Mucosa of gallbladder (tissue), 1 donor: ENCODE measurements at regions not wholly inside any gene's neighbourhood (a gene's known extent, or its start where the extent isn't known, plus 50 kb on each side); places are given as distances from the start of the nearest gene placed in this dataset.

ENCODE experiments used
- DNase-seq: peaks from one replicate; pipeline ENCODE4 v3.0.0-alpha.2; 2020; ENCODE audit warnings: low spot score
- donor health status: DM: no; HTN: no; CAD: no.

- no peak for DNase-seq
Measured at GRCh38 chr4:14552119-14552518, 450.2 kb upstream of the CPEB2 start.

- no peak for DNase-seq
Measured at GRCh38 chr4:14559646-14560045, 442.6 kb upstream of the CPEB2 start.

- DNase-seq: no peak
Measured at GRCh38 chr4:14560577-14560976, 441.7 kb upstream of the CPEB2 start.

- DNase-seq: no peak
Measured at GRCh38 chr4:14562901-14563300, 439.4 kb upstream of the CPEB2 start.

GRCh38 chr4:14564281-14564680, 438.0 kb upstream of the CPEB2 start:
- no peak for DNase-seq

GRCh38 chr4:14566518-14566917, 435.8 kb upstream of the CPEB2 start:
- no peak for DNase-seq

- no peak for DNase-seq
Measured at GRCh38 chr4:14568351-14568750, 433.9 kb upstream of the CPEB2 start.

- DNase-seq: no peak
Measured at GRCh38 chr4:14575289-14575688, 427.0 kb upstream of the CPEB2 start.

- no peak for DNase-seq
Measured at GRCh38 chr4:14575919-14576318, 426.4 kb upstream of the CPEB2 start.

- no peak for DNase-seq
Measured at GRCh38 chr4:14580061-14580460, 422.2 kb upstream of the CPEB2 start.

GRCh38 chr4:14581741-14582140, 420.5 kb upstream of the CPEB2 start:
- no peak for DNase-seq

GRCh38 chr4:14582677-14583076, 419.6 kb upstream of the CPEB2 start:
- no peak for DNase-seq

- no peak for DNase-seq
Measured at GRCh38 chr4:14583331-14583730, 418.9 kb upstream of the CPEB2 start.

GRCh38 chr4:14583752-14584151, 418.5 kb upstream of the CPEB2 start:
- DNase-seq: no peak

GRCh38 chr4:14592950-14593349, 409.3 kb upstream of the CPEB2 start:
- DNase-seq: no peak

GRCh38 chr4:14596028-14596427, 406.3 kb upstream of the CPEB2 start:
- DNase-seq: no peak

- DNase-seq: no peak
Measured at GRCh38 chr4:14596437-14596836, 405.8 kb upstream of the CPEB2 start.

GRCh38 chr4:14596904-14597303, 405.4 kb upstream of the CPEB2 start:
- DNase-seq: no peak

- DNase-seq: no peak
Measured at GRCh38 chr4:14602206-14602605, 400.1 kb upstream of the CPEB2 start.

GRCh38 chr4:14607001-14607400, 395.3 kb upstream of the CPEB2 start:
- no peak for DNase-seq

- DNase-seq: no peak
Measured at GRCh38 chr4:14607578-14607977, 394.7 kb upstream of the CPEB2 start.

GRCh38 chr4:14608630-14609029, 393.7 kb upstream of the CPEB2 start:
- DNase-seq: no peak

- DNase-seq: no peak
Measured at GRCh38 chr4:14614840-14615239, 387.4 kb upstream of the CPEB2 start.

GRCh38 chr4:14615671-14616070, 386.6 kb upstream of the CPEB2 start:
- no peak for DNase-seq

GRCh38 chr4:14620567-14621141, 381.6 kb upstream of the CPEB2 start:
- no peak for DNase-seq
